GM23338 (cell line): ENCODE measurements at regions not wholly inside any gene's neighbourhood (a gene's known extent, or its start where the extent isn't known, plus 50 kb on each side); places are given as distances from the start of the nearest gene placed in this dataset.

Experiments
- CREB1 ChIP-seq: fragments of 250-450 bp; sonication (Bioruptor Pico); IDR thresholded peaks from 2 replicates; pipeline ENCODE4 v1.5.0; 2020; ENCODE audit warnings: low read depth, mild to moderate bottlenecking, moderate library complexity
- CTCF ChIP-seq, 2 experiments: fragments of 200-600 bp in 1 of 2; sonication (generic) in 1 of 2; conservative IDR thresholded peaks; 2 replicates each; pipeline versions ENCODE4 v1.5.1 to v1.6.1; 2016 to 2017; ENCODE audit warnings: antibody characterized with exemption in 2 of 2, low read depth in 2 of 2, mild to moderate bottlenecking in 2 of 2, moderate library complexity in 1 of 2
- EZH2 ChIP-seq: fragments of 200-600 bp; sonication (generic); IDR thresholded peaks from one replicate; pipeline ENCODE4 v1.8.0; 2017; ENCODE audit warnings: antibody characterized with exemption, mild to moderate bottlenecking, low read depth; ENCODE audit not compliant: unreplicated experiment
- EZH2phosphoT487 ChIP-seq: fragments of 200-600 bp; sonication (generic); IDR thresholded peaks from one replicate; pipeline ENCODE4 v1.8.1; 2018; ENCODE audit warnings: antibody characterized with exemption; ENCODE audit not compliant: unreplicated experiment
- JUNB ChIP-seq: IDR thresholded peaks from one replicate; pipeline ENCODE4 v1.6.1; 2016; ENCODE audit warnings: antibody characterized with exemption; ENCODE audit not compliant: unreplicated experiment
- NANOG ChIP-seq: IDR thresholded peaks from 2 replicates; pipeline ENCODE4 v1.6.1; 2016; ENCODE audit warnings: antibody characterized with exemption, borderline replicate concordance
- POLR2AphosphoS5 ChIP-seq: IDR thresholded peaks from 2 replicates; pipeline ENCODE4 v1.6.1; 2016; ENCODE audit warnings: antibody characterized with exemption, low read depth
- STAT1 ChIP-seq: IDR thresholded peaks from one replicate; pipeline ENCODE4 v1.6.1; 2016; ENCODE audit warnings: antibody characterized with exemption; ENCODE audit not compliant: unreplicated experiment
- TF ChIP-seq, protein P1 (sequence below): IDR thresholded peaks from one replicate; pipeline ENCODE4 v1.6.1; 2018; ENCODE audit warnings: antibody characterized with exemption; ENCODE audit not compliant: unreplicated experiment

DNA sequence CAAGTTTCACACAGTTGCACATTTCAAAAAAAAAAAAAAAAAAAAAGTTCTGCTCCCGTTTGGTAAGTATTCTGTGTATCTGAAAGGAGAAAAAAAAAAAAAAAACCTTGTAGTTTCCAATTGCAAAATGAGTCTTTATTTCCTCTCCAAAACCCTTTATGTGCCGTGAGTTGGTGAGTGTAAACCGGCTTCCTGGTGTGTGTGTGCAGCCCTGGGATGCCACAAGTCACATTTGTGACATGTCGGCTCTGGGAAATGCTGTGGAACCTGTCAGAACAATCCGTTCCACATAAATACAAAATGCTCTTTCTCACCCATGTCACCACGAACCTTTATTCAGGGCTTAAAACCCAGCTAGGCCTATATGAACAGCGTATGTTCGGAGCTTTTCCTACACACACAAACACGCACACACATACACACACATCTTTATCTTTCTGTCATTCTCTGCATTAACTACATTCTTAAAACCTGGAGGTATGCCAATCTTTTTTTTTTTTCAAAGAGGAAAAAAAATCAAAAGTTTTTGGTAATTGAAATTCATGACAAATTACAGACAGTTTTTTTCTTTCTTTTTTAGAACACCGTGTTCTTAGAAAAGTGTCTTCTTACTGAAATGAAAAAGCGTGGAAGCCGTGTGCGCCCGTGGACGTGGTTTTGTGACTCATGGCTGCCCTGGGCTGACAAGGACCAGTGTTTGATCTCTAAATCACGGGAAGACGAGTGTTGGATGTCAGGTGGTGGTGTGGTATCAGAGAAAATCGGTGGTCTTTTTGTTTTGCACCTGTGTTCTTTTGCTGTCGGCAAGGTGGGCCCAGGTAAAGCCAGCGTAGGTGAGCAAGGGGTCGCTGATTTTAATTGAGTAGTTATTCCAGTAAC is 612.0 kb downstream of the VRK1 start:
- TF ChIP-seq CTCF (conservative IDR thresholded peaks at IDR 0.05; ENCODE audit: low read depth in 2 of 2), result no peak
- TF ChIP-seq NANOG, result no peak
- no peak for TF ChIP-seq EZH2phosphoT487
- no peak for TF ChIP-seq POLR2AphosphoS5
- TF ChIP-seq CREB1 (CRISPR knock-in tag), result no peak
- no peak for TF ChIP-seq EZH2
- TF ChIP-seq, protein P1, sequence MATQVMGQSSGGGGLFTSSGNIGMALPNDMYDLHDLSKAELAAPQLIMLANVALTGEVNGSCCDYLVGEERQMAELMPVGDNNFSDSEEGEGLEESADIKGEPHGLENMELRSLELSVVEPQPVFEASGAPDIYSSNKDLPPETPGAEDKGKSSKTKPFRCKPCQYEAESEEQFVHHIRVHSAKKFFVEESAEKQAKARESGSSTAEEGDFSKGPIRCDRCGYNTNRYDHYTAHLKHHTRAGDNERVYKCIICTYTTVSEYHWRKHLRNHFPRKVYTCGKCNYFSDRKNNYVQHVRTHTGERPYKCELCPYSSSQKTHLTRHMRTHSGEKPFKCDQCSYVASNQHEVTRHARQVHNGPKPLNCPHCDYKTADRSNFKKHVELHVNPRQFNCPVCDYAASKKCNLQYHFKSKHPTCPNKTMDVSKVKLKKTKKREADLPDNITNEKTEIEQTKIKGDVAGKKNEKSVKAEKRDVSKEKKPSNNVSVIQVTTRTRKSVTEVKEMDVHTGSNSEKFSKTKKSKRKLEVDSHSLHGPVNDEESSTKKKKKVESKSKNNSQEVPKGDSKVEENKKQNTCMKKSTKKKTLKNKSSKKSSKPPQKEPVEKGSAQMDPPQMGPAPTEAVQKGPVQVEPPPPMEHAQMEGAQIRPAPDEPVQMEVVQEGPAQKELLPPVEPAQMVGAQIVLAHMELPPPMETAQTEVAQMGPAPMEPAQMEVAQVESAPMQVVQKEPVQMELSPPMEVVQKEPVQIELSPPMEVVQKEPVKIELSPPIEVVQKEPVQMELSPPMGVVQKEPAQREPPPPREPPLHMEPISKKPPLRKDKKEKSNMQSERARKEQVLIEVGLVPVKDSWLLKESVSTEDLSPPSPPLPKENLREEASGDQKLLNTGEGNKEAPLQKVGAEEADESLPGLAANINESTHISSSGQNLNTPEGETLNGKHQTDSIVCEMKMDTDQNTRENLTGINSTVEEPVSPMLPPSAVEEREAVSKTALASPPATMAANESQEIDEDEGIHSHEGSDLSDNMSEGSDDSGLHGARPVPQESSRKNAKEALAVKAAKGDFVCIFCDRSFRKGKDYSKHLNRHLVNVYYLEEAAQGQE, result no peak
- TF ChIP-seq JUNB, result no peak
- no peak for TF ChIP-seq STAT1
